Panc1 (cell line): ENCODE measurements at regions not wholly inside any gene's neighbourhood (a gene's known extent, or its start where the extent isn't known, plus 50 kb on each side); places are given as distances from the start of the nearest gene placed in this dataset.

Source experiments
- CTCF ChIP-seq: fragments of 450-650 bp; IDR thresholded peaks from 2 replicates; pipeline ENCODE4 v1.5.1; 2017; ENCODE audit warnings: mild to moderate bottlenecking
- TCF7L2 ChIP-seq: IDR thresholded peaks from 2 replicates; pipeline ENCODE4 v1.6.1; 2011; ENCODE audit warnings: mild to moderate bottlenecking, low read depth, low read length, inconsistent platforms

- TF ChIP-seq CTCF: no peak
- TF ChIP-seq TCF7L2: no peak
Measured at GRCh38 chr17:34813290-34813689, 148.0 kb downstream of the CCT6B start.
